GM12878 (cell line): ENCODE measurements at regions not wholly inside any gene's neighbourhood (a gene's known extent, or its start where the extent isn't known, plus 50 kb on each side); places are given as distances from the start of the nearest gene placed in this dataset.

ENCODE experiments used
- ATAC-seq: fragments of 200-7000 bp; cut with Tn5 transposase; 3 replicates; pipeline ENCODE4 v1.9.1; 2020; ENCODE audit warnings: mild to moderate bottlenecking, moderate library complexity
- BruUV-seq: library from RNA; stranded (reverse); fragments of 400-500 nt; replicated peaks from 2 replicates; lab custom pipeline; 2021; lab: Mats Ljungman, UMichigan
- CTCF ChIA-PET: fragments of 300-600 bp; sonication (Branson Sonifier 250); formaldehyde crosslinking; extraction: SDS; loops from one replicate; lab custom pipeline; 2021; ENCODE audit warnings: inconsistent platforms; lab: Yijun Ruan, JAX
- POLR2A ChIA-PET: fragments of 350-600 bp; formaldehyde crosslinking; extraction: SDS; loops from one replicate; lab custom pipeline; 2021; ENCODE audit warnings: inconsistent platforms; lab: Charles Lee
- RAD21 ChIA-PET: fragments of 300-600 bp; sonication (Branson Sonifier 250); formaldehyde crosslinking; loops from one replicate; lab custom pipeline; 2023; ENCODE audit warnings: antibody characterized with exemption; ENCODE audit not compliant: unreplicated experiment; lab: Charles Lee
- SMC1A ChIA-PET: fragments of 300-600 bp; sonication (Branson Sonifier 250); formaldehyde crosslinking; loops from one replicate; lab custom pipeline; 2023; ENCODE audit not compliant: unreplicated experiment, uncharacterized antibody; lab: Charles Lee
- DNase-seq: peaks from one replicate; pipeline ENCODE4 v3.0.0-alpha.2; 2011; ENCODE audit warnings: low read depth, low spot score
- FAIRE-seq: peaks from 3 replicates; lab custom pipeline; 2011; peaks lifted over from hg19 to GRCh38; lab: Jason Lieb, UNC
- H2AFZ ChIP-seq: 2 replicates; pipeline ENCODE4 v1.6.0; 2011; ENCODE audit warnings: low read depth, low read length, control low read depth; ENCODE audit not compliant: control insufficient read depth
- H3K27ac ChIP-seq: 2 replicates; pipeline ENCODE4 v1.5.1; 2011; ENCODE audit warnings: control low read depth; ENCODE audit not compliant: control insufficient read depth, insufficient read depth
- H3K27me3 ChIP-seq, 2 experiments: replicated peaks in 1 of 2; 2 replicates each; pipeline versions ENCODE4 v1.6.0 to v1.6.1; 2011; ENCODE audit warnings: low read length in 1 of 2; ENCODE audit not compliant: control insufficient read depth in 2 of 2, insufficient read depth in 2 of 2
- H3K36me3 ChIP-seq, 2 experiments: 2 replicates each; pipeline ENCODE4 v1.5.1; 2011; ENCODE audit warnings: low read length in 1 of 2; ENCODE audit not compliant: control insufficient read depth in 2 of 2, insufficient read depth in 2 of 2
- H3K4me1 ChIP-seq: 2 replicates; pipeline ENCODE4 v1.6.1; 2011; ENCODE audit warnings: mild to moderate bottlenecking, low read length, moderate library complexity, mixed read lengths; ENCODE audit not compliant: control insufficient read depth, insufficient read depth
- H3K4me2 ChIP-seq: 2 replicates; pipeline ENCODE4 v1.6.0; 2011; ENCODE audit warnings: control low read depth; ENCODE audit not compliant: control insufficient read depth, insufficient read depth
- H3K4me3 ChIP-seq: fragments of 200-600 bp; sonication (generic); 2 replicates; pipeline ENCODE4 v1.5.1; 2016
- H3K79me2 ChIP-seq: 2 replicates; pipeline ENCODE4 v1.6.0; 2011; ENCODE audit warnings: low read length; ENCODE audit not compliant: control insufficient read depth, insufficient read depth
- H3K9ac ChIP-seq: 2 replicates; pipeline ENCODE4 v1.8.0; 2011; ENCODE audit warnings: low read length, control low read depth, mixed read lengths; ENCODE audit not compliant: control insufficient read depth, insufficient read depth
- H3K9me3 ChIP-seq: replicated peaks from 3 replicates; pipeline ENCODE4 v1.5.1; 2011; ENCODE audit warnings: mild to moderate bottlenecking, low read length; ENCODE audit not compliant: control insufficient read depth, insufficient read depth
- H4K20me1 ChIP-seq: 2 replicates; pipeline ENCODE4 v1.6.0; 2011; ENCODE audit not compliant: control insufficient read depth, insufficient read depth
- BRCA1 ChIP-seq: IDR thresholded peaks from 2 replicates; pipeline ENCODE4 v1.6.1; 2011; ENCODE audit warnings: low read depth, low read length, improper control_type of control experiment
- CHD4 ChIP-seq: fragments of 200-600 bp; sonication (generic); IDR thresholded peaks from 2 replicates; pipeline ENCODE4 v1.6.1; 2016; ENCODE audit warnings: mild to moderate bottlenecking
- CUX1 ChIP-seq: IDR thresholded peaks from 2 replicates; pipeline ENCODE4 v1.6.1; 2012; ENCODE audit warnings: improper control_type of control experiment, low read depth, low read length; ENCODE audit not compliant: insufficient replicate concordance
- NR2C2 ChIP-seq: IDR thresholded peaks from 2 replicates; pipeline ENCODE4 v1.6.1; 2011; ENCODE audit warnings: borderline replicate concordance, low read depth; ENCODE audit not compliant: control insufficient read depth, insufficient read length
- RBBP5 ChIP-seq: fragments of 200-600 bp; sonication (generic); conservative IDR thresholded peaks from 2 replicates; pipeline ENCODE4 v1.6.1; 2016
- RCOR1 ChIP-seq: conservative IDR thresholded peaks from 2 replicates; pipeline ENCODE4 v1.6.1; 2012; ENCODE audit warnings: low read depth, low read length, improper control_type of control experiment
- SREBF1 ChIP-seq: IDR thresholded peaks from 2 replicates; pipeline ENCODE4 v1.6.1; 2012; ENCODE audit warnings: mild to moderate bottlenecking, low read length
- STAT3 ChIP-seq: IDR thresholded peaks from 2 replicates; pipeline ENCODE4 v1.6.1; 2011; ENCODE audit warnings: low read depth, low read length, improper control_type of control experiment
- YBX1 ChIP-seq: fragments of 450-650 bp; IDR thresholded peaks from 2 replicates; pipeline ENCODE4 v1.6.1; 2016; ENCODE audit warnings: antibody characterized with exemption
- WGBS: methylation state at CpG from one replicate; pipeline ENCODE4 v1.1.6; 2016; ENCODE audit warnings: low lambda C conversion rate; ENCODE audit not compliant: insufficient replicate concordance, insufficient coverage; ENCODE audit errors: missing lambda C conversion rate; 5-methylcytosine and 5-hydroxymethylcytosine counted together
- in situ Hi-C: fragments of 300-500 bp; cut with MboI; formaldehyde crosslinking; loops from 9 replicates; pipeline ENCODE4 v1.14.3; 2018; ENCODE audit warnings: mixed read lengths
- intact Hi-C: fragments of 100-400 bp; cut with micrococcal nuclease; formaldehyde crosslinking; loops from one replicate; pipeline ENCODE4 v1.14.2; 2022; ENCODE audit not compliant: unreplicated experiment

DNA sequence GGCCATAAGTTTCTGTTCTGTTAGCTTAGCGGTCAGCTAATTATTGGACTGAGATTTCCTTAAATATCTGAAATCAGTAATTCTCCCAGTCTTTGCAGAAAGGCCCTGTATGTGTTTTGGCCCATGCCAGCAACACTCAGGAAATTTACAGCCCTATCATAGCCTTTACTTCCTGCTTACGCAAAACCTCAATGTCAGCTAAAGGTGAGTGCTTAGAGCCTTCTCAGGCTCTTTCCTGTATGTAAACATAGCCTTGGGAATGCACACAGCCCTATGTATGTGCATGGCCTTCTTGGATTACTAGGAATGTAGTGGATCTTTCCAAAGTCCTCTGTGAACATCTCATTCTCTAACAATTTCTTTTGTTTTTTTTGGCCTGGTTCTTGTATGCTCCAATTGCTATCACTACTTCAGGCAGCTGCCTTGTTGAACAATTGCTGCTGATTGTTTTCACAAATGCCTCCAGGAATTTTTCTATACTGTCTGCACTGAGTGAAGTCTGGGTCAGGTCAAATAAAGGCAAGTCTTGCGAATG, 200.0 kb downstream of the PPP1R2C start (continued):
- TF ChIP-seq RCOR1 (no peak), BRCA1 (no peak), CHD4 (no peak), YBX1 (no peak), NR2C2 (no peak), STAT3 (no peak)

- BruUV-seq = no TSS peak
- no peak for TF ChIP-seq RBBP5
- TF ChIP-seq CUX1 = no peak
- no peak for TF ChIP-seq SREBF1
- TF ChIP-seq, all 136 proteins: peak for 0
- no peak overlapping the region for H3K9ac ChIP-seq
- H3K36me3 ChIP-seq = no peaks in the 10 kb centered on the region
- no peak for FAIRE-seq
- no peak overlapping the region for H3K4me3 ChIP-seq
- H3K27me3 ChIP-seq = no peaks in the 10 kb centered on the region
- RAD21 ChIA-PET = no interaction called here
- ATAC-seq = no peak
- no peak overlapping the region for H3K4me2 ChIP-seq
- no peaks in the 10 kb centered on the region for H3K79me2 ChIP-seq
- POLR2A ChIA-PET = no interaction called here
- CTCF ChIA-PET = no interaction called here
- in situ Hi-C loops (no loop called here), intact Hi-C loops (no loop called here)
- WGBS = 0% methylated on average over 1 of the region's 1 CpG
- H4K20me1 ChIP-seq = no peaks in the 10 kb centered on the region
- H3K27ac ChIP-seq = no peak overlapping the region
- no peak for DNase-seq
- no peaks in the 10 kb centered on the region for H3K9me3 ChIP-seq
- no peak overlapping the region for H2AFZ ChIP-seq
- SMC1A ChIA-PET = no interaction called here
- no peaks in the 10 kb centered on the region for H3K4me1 ChIP-seq
These were observed 210.7 kb downstream of the PPP1R2C start for GRCh38 chrX:42567268-42567667.
